MV-4-11 (cell line): ENCODE measurements at regions not wholly inside any gene's neighbourhood (a gene's known extent, or its start where the extent isn't known, plus 50 kb on each side); places are given as distances from the start of the nearest gene placed in this dataset.
"Not testable (repeated sequence)": the region's sequence is repeated elsewhere in the genome, so short reads cannot be mapped to it uniquely, and the experiment has no call there.

ENCODE experiments used
- DNase-seq: peaks from one replicate; lab custom pipeline; 2025; lab: John Stamatoyannopoulos, UW

DNA sequence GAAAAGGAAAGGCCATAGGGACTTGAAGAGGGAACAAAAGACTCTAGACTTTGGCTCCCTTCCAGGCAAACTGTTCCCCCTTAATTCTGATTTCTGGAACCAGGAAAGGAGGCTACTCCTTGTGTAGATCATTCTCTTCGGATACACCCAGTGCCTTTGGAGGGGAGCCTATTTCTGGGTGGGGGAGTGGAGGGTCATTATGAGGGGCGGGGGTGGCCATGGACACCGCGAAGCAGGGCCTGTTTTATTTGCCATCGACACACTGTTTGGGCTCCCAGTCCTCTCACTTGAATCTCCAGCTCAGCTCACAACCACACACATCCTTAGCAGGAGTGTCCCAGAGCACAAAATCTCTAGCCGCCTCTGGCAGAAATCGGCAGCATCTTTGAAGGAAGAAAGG is 132.3 kb downstream of the PXDC1 start:
- no peak for DNase-seq

- no peak for DNase-seq
Observed at GRCh38 chr6:3618642-3619041, 132.9 kb downstream of the PXDC1 start.

- DNase-seq = no peak
Observed at GRCh38 chr6:3617681-3618311, 133.7 kb downstream of the PXDC1 start.

GRCh38 chr6:3617192-3617631 is 134.3 kb downstream of the PXDC1 start:
- DNase-seq = no peak

DNA sequence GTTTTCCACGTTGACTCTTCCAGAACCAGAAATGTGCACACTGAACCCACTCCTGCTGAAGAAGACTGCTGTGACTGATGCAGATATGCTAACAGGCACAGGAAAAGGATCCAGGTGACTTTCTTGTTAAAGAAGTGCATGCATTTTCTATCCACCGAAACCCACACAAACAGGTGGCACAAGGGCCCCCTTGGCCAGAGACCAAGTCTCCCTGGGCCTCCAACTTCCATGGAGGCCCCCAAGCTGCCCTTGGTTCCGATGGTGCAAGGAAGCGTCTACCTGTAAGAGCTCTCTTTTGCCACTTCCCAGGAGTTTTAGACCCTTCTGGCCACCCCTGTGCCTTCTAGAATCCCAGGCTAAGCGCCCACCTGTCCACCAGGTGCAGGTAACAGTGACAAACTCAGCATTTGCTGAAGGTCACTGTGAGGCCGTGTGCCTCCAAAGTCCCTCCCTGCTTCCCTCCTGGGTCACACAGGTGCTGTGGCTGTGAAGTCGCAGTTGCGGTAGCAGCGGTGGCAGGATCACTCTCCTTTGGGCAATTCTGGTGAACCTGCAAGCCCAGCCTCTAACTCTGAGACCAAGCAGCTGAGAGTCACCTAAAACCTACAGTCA is 134.8 kb downstream of the PXDC1 start:
- DNase-seq = no peak

- no peak for DNase-seq
Observed at GRCh38 chr6:3615391-3616380, 135.8 kb downstream of the PXDC1 start.

DNA sequence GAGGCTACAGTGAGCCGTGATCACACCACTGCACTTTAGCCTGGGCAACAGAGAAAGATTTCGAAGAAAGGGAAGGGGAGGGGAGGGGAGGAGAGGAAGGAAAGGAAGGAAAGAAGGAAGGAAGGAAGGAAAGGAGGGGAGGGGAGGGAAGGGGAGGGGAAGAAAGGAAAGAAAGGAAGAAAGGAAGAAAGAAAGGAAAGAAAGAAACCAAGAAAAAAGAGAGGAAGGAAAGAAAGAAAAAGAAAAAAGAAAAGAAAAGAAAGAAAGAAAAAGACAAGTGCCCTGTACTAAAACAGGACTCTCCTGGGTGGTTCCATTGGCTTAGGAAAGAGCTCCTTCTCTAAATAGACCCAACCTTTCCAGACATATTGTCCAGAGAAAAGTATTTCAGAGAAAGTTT is 136.6 kb downstream of the PXDC1 start:
- DNase-seq = no peak

DNA sequence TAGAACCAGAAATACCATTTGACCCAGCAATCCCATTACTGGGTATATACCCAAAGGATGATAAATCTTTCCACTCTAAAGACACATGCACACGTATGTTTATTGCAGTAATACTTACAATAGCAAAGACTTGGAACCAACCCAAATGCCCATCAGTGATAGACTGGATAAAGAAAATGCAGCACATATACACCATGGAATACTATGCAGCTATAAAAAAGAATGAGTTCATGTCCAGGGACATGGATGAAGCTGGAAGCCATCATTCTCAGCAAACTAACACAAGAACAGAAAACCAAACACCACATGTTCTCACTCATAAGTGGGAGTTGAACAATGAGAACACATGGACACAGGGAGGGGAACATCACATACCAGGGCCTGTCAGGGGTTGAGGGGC is 137.9 kb downstream of the PXDC1 start:
- not testable (repeated sequence) for DNase-seq

GRCh38 chr6:3612341-3613041 is 139.0 kb downstream of the PXDC1 start:
- DNase-seq = no peak

DNA sequence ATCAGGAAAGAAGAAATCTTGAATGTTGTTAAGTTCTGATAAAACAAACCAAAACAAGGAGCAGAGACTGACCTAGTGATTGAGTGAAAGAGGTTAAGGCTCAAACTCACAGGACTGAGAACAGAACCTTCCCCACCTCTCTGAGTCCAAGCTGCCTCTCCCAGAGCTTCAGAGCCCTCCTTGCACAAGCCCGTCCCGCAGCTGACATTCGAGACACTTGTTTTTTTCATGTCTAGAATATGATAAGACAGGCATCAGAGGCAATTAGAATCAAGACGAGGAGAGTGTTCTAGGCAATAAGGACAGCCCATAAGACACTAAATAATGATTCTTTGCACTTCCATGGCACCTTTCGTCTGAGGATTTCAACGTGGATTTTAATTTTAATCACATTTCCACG is 140.6 kb downstream of the PXDC1 start:
- DNase-seq = no peak

- DNase-seq = no peak
Observed at GRCh38 chr6:3610206-3610605, 141.3 kb downstream of the PXDC1 start.

GRCh38 chr6:3609388-3609787 is 142.1 kb downstream of the PXDC1 start:
- DNase-seq = no peak

- DNase-seq = no peak
Observed at GRCh38 chr6:3608159-3608558, 143.4 kb downstream of the PXDC1 start.

GRCh38 chr6:3607599-3607998 is 143.9 kb downstream of the PXDC1 start:
- DNase-seq = no peak

GRCh38 chr6:3607171-3607570 is 144.3 kb downstream of the PXDC1 start:
- no peak for DNase-seq

DNA sequence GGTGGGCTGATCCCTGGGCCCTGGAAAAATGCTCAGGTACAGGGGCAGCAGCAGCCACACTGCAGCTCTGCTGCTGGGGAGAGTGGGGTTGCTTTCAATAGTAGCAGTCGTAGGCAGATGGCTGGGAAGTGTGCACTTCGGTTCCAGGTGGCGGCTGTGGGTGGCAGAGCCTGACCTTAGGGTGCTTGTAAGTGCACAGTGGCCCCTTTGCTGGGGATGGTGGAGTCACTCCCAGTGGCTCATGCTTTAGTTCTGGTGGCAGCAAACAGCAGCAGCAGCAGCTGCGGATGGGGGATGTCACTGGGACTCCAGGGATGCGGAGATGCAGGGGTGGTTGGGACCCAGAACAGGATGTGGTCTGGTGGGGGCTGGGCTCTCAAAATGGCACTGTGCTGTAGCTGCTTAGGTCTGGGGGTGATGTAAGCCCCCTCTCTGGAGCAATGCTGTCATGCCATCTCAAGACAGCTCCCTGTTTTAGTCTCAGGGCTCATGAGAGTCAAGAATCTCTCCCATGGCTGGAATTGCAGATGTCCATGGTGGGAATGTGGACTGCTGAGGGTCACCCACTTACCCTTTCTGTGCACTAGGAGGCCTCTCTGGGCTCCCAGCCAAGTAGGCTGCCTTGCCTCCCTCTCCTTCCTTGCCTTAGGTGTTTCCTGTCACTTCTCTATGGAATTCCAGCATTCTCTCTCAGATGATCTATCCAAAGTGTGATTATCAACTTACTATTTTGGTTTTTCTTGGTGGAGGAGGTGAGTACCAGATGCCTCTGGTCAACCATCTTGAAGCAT is 146.7 kb upstream of the SLC22A23 start:
- no peak for DNase-seq

GRCh38 chr6:3601570-3601969 is 144.7 kb upstream of the SLC22A23 start:
- no peak for DNase-seq

DNA sequence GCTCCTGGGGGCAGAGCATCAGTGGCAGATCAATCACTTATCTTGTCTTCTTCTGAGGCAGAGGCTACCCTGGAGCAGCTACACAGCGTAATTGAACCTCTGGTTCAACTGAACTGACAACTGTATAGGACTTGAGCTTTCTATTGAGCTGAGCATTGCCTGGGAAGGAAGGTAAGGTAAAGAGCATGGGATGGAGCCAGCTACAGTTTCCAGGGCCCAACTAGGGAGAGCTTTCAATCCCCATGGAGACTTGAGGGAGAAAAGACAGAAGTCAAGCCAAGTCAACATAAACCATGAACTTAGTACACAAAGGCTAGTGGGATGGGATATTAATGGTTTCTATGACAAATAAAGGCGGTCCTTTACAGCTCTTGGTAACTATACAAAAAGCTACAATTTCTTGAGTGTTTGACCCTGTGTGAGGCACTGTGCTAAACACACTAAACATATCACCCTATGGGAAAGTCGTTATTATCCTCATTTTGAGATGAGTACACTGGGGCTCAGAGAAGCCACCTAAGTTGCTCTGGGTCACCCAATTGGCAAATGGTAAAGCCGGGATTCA is 140.7 kb upstream of the SLC22A23 start:
- DNase-seq = no peak

DNA sequence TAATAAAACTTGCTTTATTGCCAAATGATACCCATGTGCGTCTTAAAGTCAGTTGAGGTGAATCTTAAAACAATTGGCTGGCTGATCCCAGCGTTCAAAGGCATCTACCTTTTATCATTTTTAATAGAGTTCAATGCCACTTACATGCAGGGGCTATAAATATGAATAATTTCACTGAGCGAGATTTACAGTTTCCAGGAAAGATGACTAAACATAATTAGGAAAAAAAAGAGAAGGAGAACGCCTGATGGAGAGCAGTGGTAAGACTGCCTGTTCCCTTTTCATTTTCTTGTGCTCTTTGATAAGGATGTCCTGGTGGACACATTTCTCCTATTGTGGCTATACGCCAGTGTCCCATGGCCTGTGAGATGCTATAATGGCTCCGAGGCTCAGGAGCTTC is 139.9 kb upstream of the SLC22A23 start:
- DNase-seq = peak; percentile 11

DNA sequence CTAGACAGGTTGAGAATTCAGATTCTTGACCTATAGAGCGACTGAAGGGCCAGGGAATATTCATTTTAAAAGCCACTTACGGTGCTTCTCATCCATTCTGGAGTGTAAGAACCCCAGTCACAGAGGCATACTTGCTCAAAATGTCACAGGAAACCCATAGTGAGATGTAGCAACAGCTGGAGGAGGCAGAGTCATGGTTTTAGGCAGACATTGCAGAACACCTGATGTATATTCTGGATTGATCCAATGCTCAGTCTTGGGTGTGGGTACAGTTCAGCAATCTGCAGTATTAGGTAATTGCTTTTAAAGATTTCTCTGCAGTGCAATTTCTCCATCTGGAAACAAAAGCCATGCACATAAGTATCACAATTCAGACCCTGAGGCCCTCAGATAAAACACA is 137.4 kb upstream of the SLC22A23 start:
- no peak for DNase-seq

GRCh38 chr6:3593161-3593560 is 136.3 kb upstream of the SLC22A23 start:
- no peak for DNase-seq
